SIG-M5 treated with dmso at 0.1 percent for 504 hours (cell line): ENCODE measurements at regions not wholly inside any gene's neighbourhood (a gene's known extent, or its start where the extent isn't known, plus 50 kb on each side); places are given as distances from the start of the nearest gene placed in this dataset.
"Not testable (repeated sequence)": the region's sequence is repeated elsewhere in the genome, so short reads cannot be mapped to it uniquely, and the experiment has no call there.

Experiments used
- DNase-seq: peaks from one replicate; lab custom pipeline; 2025; ENCODE audit not compliant: unreplicated experiment; lab: John Stamatoyannopoulos, UW

DNA sequence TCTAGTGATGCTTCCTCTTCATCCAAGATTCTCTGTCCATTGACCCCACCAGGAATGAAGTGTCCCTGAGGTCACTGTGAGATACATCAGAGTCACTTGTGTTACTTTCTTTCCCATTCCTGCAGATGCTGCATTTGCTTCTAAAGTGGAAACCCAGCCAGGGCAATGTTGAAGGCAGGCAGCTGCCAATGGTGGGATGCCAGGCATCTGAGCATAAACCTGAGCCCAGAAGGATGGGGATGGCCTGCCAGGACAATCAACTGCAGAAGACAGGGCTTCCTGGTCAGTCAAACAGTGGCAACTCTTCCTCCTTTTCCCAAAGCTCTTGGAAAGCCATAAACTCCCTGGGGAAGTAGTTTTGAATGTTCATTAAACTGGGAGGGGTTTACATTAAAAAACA is 178.0 kb upstream of the TMEM132C start:
- DNase-seq, result no peak

- DNase-seq, result no peak
Observed at GRCh38 chr12:128089961-128090360, 177.0 kb upstream of the TMEM132C start.

DNA sequence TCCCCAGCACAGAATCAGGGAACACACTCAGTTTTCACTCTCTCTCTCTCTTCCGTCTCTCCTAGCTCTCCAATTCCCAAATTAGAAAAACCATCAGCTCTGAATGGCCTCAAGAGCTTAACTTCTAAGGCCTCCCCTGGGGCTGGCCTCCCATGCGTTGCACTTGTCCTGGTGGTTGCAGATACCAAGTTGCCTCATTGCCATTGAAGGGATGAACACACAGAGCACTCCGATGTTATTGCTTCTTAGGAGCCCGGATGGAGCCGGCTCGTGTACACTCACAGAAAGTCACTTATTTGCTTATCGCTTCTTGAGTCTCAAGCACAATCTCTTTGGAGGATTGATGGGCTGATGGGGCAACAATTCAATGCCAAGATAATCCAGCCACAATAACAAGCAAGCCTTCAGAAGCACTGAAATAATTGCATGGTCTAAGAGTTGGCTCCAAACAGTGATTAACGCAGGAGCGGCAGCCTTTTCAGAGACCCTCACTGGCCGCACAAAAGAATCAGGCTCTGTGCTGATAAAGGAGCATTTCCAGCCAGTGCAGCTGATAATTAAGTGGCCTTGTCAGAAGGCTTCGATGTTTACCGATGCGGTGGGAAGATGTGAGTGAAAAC is 175.8 kb upstream of the TMEM132C start:
- no peak for DNase-seq

- DNase-seq, result no peak
Observed at GRCh38 chr12:128091951-128092382, 175.0 kb upstream of the TMEM132C start.

DNA sequence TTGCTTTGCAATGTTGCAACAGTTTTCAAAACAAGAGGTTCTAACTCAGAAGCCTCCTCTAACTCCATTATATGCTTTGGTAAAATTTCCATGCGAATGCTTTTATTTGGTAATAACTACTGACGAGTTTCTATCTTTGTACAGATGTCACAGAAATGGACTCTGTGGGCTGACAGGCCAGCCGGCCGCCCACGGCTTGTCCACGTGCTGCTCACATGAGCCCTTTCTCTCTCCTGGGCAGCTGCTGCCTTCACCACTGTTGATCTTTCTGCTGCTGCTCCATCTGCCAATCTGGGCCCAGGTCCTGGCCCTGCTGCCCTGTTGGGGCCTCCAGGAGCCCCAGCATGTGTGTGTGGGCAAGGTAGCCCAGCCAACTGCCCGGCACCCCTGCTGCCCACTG is 168.2 kb upstream of the TMEM132C start:
- DNase-seq, result no peak

GRCh38 chr12:128103152-128103551 is 163.8 kb upstream of the TMEM132C start:
- DNase-seq, result no peak

DNA sequence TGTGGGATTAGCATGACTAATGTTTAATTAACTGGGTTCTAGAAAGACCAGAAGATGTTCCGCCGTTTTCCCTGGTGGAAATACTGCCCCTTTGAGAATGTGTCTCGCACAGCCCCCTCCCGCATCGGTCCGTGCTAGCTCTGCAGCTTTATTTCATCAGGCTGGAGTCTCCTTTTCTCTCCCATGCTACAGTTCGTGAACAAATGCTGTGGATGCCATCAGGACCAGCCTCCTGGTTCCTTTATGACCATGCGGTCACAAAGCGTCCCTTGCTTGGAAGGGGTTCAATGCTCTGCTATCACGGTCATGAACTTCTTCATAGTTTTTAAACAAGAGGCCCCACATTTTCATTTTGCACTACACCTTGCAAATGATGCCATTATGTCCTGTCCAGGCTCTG is 157.7 kb upstream of the TMEM132C start:
- DNase-seq, result no peak

- no peak for DNase-seq
Observed at GRCh38 chr12:128109636-128110035, 157.3 kb upstream of the TMEM132C start.

GRCh38 chr12:128111333-128111732 is 155.6 kb upstream of the TMEM132C start:
- no peak for DNase-seq

DNA sequence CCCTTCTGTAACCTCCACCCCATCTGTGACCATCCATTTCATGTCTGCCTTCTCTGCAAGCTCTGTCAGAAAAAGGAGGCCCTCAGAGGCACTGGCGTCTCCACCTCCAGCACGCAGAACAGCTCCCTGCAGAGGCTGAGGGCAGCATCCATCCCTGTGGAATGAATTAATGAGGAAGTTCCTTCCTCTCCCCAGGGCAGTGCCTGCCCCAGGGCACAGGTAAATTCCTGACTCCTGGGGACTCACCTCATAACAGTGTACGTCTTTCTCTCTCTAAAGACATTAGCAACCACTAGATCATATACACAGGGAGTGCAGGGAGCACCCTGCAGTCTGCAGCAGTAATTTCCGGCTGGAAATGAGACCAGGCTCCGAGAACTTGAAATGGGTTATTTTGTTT is 155.0 kb upstream of the TMEM132C start:
- no peak for DNase-seq

GRCh38 chr12:128113250-128113649 is 153.7 kb upstream of the TMEM132C start:
- not testable (repeated sequence) for DNase-seq

DNA sequence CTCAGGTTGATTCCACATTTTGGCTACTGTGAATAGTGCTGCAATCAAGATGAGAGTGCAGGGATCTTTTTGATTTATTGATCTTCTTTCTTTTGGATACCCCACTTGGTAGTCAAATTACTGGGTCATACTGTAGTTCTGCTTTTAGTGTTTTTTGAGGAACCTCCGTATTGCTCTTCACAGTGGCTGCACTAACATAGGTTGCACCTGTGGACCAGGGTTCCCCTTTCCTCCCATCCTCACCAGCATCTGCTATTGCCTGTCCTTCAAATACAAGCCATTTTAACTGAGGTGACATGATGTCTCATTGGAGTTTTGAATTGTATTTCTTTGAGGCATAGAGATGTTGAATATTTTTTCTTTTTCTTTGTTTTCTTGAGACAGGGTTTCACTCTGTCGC is 152.5 kb upstream of the TMEM132C start:
- no peak for DNase-seq

DNA sequence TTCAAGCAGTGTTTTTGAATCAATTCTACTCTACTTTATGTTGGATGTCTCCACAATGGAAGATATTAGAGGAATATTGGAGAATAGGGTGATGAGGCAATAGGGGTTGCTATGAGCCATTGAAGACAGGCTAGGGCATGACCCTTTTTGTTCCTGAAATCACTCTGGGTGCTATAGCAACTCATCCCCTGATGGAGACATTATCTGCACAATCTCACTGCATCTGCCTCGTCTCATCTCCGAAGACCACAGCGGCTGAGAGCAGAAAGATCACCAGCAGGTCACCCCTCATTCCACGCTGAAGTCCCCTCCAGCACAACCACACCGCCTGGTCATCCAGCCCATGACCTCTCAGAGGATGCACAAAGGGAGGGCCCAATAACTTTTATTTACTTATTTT is 150.4 kb upstream of the TMEM132C start:
- DNase-seq, result no peak

GRCh38 chr12:128120035-128120434 is 146.9 kb upstream of the TMEM132C start:
- no peak for DNase-seq

DNA sequence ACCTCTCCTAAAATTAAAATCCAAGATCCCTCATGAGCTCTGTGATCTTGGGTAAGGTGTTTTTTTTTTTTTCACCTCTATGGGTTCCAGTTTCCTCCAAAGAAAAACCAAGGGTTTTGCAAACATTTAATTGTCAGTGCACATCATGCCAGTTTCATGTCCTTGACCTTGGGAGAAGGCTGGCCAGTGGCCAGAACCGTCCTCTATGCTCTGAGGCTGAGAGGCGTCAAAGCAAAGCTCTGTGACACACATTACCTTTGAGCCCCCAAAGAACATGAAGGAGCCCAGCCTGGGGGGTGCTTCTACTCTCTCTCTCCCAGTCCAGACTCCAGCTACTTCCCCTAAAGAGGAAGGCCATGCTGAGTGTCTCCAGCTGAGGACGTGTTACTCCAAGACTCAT is 145.5 kb upstream of the TMEM132C start:
- DNase-seq, result no peak

DNA sequence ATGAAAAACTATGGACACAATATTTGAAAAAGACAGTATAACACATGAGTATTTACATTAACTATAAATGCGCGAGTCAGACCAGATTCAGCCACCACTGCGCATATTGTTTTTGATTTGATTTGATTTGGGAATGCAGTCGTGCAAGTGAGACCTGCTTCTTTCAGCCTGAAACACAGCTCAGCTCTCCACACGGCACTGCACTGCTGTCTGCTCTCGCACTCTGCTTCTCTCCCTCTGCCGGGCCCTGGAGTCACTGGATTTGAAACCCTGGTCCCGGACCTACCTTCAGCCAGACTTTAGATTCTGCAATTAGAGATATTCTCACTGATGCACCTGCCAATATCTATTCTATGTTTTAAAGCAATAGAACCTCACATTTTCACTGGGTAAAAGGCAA is 143.9 kb upstream of the TMEM132C start:
- no peak for DNase-seq

DNA sequence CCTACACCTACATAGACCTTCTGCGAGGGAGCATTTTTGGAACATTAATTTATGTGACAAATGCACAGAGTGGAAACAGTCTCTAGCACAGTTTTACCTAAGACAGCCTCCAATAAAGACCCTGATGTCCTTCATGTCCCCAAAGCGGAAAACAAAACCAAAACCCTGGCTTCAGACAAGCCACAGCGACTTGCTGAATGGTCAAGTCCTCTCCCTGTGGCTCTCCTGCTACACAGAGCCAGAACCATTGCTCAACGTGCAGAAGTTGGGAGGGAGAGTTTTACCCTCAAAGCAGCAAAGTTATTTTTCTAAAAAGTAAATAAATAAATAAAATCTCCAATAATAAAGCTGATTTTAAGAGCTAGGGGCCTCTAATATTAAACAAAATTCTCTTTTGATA is 135.0 kb upstream of the TMEM132C start:
- no peak for DNase-seq

- DNase-seq, result no peak
Observed at GRCh38 chr12:128133321-128134073, 133.5 kb upstream of the TMEM132C start.

DNA sequence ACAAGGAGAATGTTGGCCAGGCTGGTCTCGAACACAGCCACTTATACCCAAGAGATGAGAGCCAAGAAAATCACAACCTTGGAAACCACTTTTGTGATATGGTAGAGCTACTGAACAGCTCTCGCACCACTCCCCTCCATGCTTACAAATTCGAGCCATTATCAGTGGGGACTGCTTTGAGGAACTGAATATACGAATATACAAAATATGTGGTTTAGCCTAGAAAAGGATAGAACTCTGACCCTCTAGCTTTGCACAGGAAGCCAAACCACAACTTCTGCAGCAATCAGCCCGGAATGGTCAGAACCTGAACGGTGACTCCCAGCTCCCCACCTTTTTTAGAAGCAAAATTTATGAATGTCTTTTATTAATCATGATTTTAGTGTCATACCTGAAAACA is 129.8 kb upstream of the TMEM132C start:
- no peak for DNase-seq

- no peak for DNase-seq
Observed at GRCh38 chr12:128138125-128138524, 128.8 kb upstream of the TMEM132C start.

GRCh38 chr12:128140551-128140950 is 126.4 kb upstream of the TMEM132C start:
- DNase-seq, result no peak

GRCh38 chr12:128150961-128151360 is 116.0 kb upstream of the TMEM132C start:
- DNase-seq, result no peak

DNA sequence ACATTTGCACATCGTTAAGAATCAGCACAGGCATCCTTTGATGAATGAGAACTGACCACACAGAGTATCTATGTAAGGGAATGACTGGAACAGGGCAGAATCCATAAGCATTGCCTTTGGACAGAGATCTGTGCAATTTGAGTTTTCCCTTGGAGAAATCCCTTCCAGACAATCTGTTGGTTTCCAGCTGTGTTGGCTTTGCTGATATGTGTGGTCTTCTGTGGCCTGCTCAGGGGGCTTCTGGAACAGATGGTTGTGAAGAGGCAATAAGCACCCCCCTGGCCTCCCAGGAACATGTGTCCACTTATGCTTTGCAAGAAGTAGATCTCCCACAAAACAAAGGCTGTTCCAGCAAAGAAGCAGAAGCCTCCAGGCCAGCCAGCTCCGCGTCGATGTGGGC is 111.4 kb upstream of the TMEM132C start:
- no peak for DNase-seq
